ENCODE measurements at regions not wholly inside any gene's neighbourhood (a gene's known extent, or its start where the extent isn't known, plus 50 kb on each side); places are given as distances from the start of the nearest gene placed in this dataset.

DNA sequence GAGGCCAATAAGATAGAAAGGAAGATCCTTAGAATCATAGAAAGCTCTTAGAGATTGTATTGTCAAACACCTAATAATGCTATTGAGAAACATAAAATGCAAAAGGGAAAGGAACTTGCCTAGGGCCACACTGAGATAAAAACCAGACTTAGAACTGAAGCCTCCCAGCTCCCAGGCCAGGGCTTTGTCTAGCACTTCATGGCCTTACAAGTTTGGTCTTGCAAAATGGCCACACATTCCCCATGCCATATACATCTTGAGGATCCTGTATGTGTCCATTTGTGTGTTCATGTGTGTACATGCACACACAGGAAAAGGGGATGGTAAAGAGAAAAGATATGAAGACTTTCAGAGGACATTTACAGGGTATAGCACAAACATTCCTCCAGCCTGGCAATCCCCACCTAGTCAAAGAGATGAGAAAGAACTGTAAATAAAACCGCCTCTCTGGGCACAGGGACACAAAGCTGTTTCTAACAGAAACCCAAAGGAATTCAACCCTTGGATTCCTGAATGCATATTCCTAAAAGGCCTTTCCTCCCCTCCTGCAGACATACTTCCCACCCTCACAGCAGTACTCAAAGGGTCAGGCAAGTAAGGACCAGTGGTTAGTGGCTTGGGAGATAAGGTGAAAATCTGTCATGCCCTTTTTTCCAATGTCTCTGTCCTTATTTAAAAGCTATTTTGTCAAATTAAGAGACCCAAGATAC is 99.7 kb upstream of the KLHL29 start (continued):
- TF ChIP-seq NCOR1 (IDR thresholded peaks at IDR 0.05; ENCODE audit: borderline replicate concordance, low read length) (no peak), HOXA7 (CRISPR knock-in tag; IDR thresholded peaks at IDR 0.05) (no peak), CEBPG (CRISPR knock-in tag; IDR thresholded peaks at IDR 0.05) (no peak), ATF7-NPFF (CRISPR knock-in tag; IDR thresholded peaks at IDR 0.05; ENCODE audit: low read depth) (no peak), IRX3 (CRISPR knock-in tag; IDR thresholded peaks at IDR 0.05; ENCODE audit: borderline replicate concordance, low read depth) (no peak), NR3C1 (CRISPR knock-in tag; IDR thresholded peaks at IDR 0.05) (no peak), ZNF589 (CRISPR knock-in tag; conservative IDR thresholded peaks at IDR 0.05) (no peak)
- TF ChIP-seq, protein P1, sequence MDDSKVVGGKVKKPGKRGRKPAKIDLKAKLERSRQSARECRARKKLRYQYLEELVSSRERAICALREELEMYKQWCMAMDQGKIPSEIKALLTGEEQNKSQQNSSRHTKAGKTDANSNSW (CRISPR knock-in tag; IDR thresholded peaks at IDR 0.05; ENCODE audit: borderline replicate concordance), result no peak

DNA sequence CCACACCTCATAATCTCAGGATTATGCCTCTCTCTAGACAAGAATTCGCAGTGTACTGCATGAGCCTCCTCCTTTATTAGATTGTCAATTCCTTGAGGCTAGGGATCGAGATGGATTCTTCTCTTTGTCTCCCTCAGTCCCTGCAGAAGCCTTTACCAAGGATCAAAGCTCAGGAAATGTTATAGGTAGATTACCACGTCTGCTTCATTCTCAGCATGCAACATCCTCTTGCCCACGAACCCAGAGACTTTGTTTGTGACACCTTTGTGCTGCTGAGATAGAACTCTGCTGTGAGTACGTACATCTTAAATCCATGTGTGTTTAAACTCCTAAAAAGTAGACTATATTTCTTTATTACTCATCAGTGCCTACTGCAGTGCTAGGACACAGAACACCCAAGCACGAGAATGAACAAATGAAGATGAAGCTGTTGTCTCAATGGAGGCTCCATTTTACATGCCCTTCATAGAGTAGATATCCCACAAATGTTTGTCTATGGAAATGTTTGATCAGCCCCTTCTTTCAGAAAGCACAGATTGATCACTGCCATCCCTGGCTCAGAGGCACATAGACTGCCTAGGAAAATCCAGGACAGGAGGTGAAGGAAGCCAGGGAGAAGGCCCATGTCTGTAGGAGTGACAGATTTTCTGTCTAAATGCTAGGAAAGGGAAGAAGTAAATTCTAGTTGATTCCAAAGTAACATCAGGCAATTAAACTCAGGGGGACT is 98.8 kb upstream of the KLHL29 start:
- in situ Hi-C loops (cut with HindIII; ENCODE audit: extremely low pct_ligation_motif_present, low pct_unique_long_range_greater_than_20kb) (no loop called here), intact Hi-C loops (cut with micrococcal nuclease; ENCODE audit: unreplicated experiment) (no loop called here)
- FAIRE-seq (no peak), ATAC-seq (no peak), DNase-seq (ENCODE audit: low spot score) (no peak)
- no peaks in the 10 kb centered on the region for H3K79me2 ChIP-seq (ENCODE audit: insufficient read depth, low read length)
- H4K20me1 ChIP-seq (ENCODE audit: insufficient read depth, low read length), result no peaks in the 10 kb centered on the region
- no peaks in the 10 kb centered on the region for H3K4me1 ChIP-seq (ENCODE audit: insufficient read depth, low read length)
- H2AFZ ChIP-seq (ENCODE audit: low read length), result no peak overlapping the region
- BruUV-seq (replicated peaks), result no TSS peak
- ChIA-PET POLR2A (no interaction called here), CTCF (ENCODE audit: low intra/inter-chr PET ratio, low total read pairs) (no interaction called here)
- no peak overlapping the region for H3K9ac ChIP-seq (ENCODE audit: insufficient read depth, low read depth, low read length)
- no peaks in the 10 kb centered on the region for H3K27me3 ChIP-seq (ENCODE audit: control insufficient read depth in 1 of 2, insufficient read depth in 2 of 2, low read length in 2 of 2)
- H3K4me3 ChIP-seq (replicated peaks in 1 of 3; ENCODE audit: insufficient read depth in 1 of 3, low read depth in 2 of 3, low read length in 3 of 3), result no peak overlapping the region
- WGBS (ENCODE audit: low lambda C conversion rate), result 6% methylated on average over 6 of the region's 6 CpGs
- no peaks in the 10 kb centered on the region for H3K9me3 ChIP-seq (ENCODE audit: low read length)
- H3K36me3 ChIP-seq (replicated peaks in 1 of 2; ENCODE audit: control insufficient read depth in 1 of 2, insufficient read depth in 2 of 2, low read length in 2 of 2), result no peaks in the 10 kb centered on the region
- no peak overlapping the region for H3K4me2 ChIP-seq (ENCODE audit: low read depth, low read length)
- no peak overlapping the region for H3K27ac ChIP-seq (ENCODE audit: extremely low read length, insufficient read depth, low read length)
- TF ChIP-seq, protein P2, sequence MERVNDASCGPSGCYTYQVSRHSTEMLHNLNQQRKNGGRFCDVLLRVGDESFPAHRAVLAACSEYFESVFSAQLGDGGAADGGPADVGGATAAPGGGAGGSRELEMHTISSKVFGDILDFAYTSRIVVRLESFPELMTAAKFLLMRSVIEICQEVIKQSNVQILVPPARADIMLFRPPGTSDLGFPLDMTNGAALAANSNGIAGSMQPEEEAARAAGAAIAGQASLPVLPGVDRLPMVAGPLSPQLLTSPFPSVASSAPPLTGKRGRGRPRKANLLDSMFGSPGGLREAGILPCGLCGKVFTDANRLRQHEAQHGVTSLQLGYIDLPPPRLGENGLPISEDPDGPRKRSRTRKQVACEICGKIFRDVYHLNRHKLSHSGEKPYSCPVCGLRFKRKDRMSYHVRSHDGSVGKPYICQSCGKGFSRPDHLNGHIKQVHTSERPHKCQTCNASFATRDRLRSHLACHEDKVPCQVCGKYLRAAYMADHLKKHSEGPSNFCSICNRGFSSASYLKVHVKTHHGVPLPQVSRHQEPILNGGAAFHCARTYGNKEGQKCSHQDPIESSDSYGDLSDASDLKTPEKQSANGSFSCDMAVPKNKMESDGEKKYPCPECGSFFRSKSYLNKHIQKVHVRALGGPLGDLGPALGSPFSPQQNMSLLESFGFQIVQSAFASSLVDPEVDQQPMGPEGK (CRISPR knock-in tag; IDR thresholded peaks at IDR 0.05), result no peak
- TF ChIP-seq SP1 (IDR thresholded peaks at IDR 0.05) (no peak), SP1 (CRISPR knock-in tag; IDR thresholded peaks at IDR 0.05) (no peak), ZNF850 (CRISPR knock-in tag; conservative IDR thresholded peaks at IDR 0.05) (no peak), ZNF251 (CRISPR knock-in tag; IDR thresholded peaks at IDR 0.05) (no peak), SNAPC2 (CRISPR knock-in tag; IDR thresholded peaks at IDR 0.05) (no peak)
- TF ChIP-seq, protein P3, sequence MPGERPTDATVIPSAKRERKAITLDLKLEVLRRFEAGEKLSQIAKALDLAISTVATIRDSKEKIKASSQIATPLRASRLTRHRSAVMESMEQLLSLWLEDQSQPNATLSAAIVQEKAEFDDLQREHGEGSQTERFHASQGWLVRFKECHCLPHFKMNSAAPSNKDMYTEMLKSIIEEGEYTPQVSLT (CRISPR knock-in tag; IDR thresholded peaks at IDR 0.05; ENCODE audit: borderline replicate concordance, low read depth), result no peak
- TF ChIP-seq, protein P4, sequence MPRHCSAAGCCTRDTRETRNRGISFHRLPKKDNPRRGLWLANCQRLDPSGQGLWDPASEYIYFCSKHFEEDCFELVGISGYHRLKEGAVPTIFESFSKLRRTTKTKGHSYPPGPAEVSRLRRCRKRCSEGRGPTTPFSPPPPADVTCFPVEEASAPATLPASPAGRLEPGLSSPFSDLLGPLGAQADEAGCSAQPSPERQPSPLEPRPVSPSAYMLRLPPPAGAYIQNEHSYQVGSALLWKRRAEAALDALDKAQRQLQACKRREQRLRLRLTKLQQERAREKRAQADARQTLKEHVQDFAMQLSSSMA (CRISPR knock-in tag; IDR thresholded peaks at IDR 0.05), result no peak
- TF ChIP-seq, protein P5, sequence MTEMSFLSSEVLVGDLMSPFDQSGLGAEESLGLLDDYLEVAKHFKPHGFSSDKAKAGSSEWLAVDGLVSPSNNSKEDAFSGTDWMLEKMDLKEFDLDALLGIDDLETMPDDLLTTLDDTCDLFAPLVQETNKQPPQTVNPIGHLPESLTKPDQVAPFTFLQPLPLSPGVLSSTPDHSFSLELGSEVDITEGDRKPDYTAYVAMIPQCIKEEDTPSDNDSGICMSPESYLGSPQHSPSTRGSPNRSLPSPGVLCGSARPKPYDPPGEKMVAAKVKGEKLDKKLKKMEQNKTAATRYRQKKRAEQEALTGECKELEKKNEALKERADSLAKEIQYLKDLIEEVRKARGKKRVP (CRISPR knock-in tag; IDR thresholded peaks at IDR 0.05), result no peak

All from HepG2 (cell line).